CD1c-positive myeloid dendritic cell (primary cell): ENCODE measurements at regions not wholly inside any gene's neighbourhood (a gene's known extent, or its start where the extent isn't known, plus 50 kb on each side); places are given as distances from the start of the nearest gene placed in this dataset.
"Not testable (repeated sequence)": the region's sequence is repeated elsewhere in the genome, so short reads cannot be mapped to it uniquely, and the experiment has no call there.

Experiments used
- DNase-seq: peaks from one replicate; pipeline ENCODE4 v3.0.0-alpha.2; 2016; ENCODE audit errors: extremely low spot score

GRCh38 chr7:20520530-20520929, 94.9 kb upstream of the ABCB5 start:
- no peak for DNase-seq

- no peak for DNase-seq
These were observed 94.2 kb upstream of the ABCB5 start for GRCh38 chr7:20521243-20521642.

- DNase-seq = no peak
These were observed 86.2 kb upstream of the ABCB5 start for GRCh38 chr7:20529260-20529659.

- no peak for DNase-seq
These were observed 82.6 kb upstream of the ABCB5 start for GRCh38 chr7:20532890-20533289.

GRCh38 chr7:20534543-20534942, 80.9 kb upstream of the ABCB5 start:
- no peak for DNase-seq

GRCh38 chr7:20535541-20535940, 79.9 kb upstream of the ABCB5 start:
- DNase-seq = no peak

- no peak for DNase-seq
These were observed 76.3 kb upstream of the ABCB5 start for GRCh38 chr7:20539201-20539600.

- no peak for DNase-seq
These were observed 73.7 kb upstream of the ABCB5 start for GRCh38 chr7:20541608-20542349.

GRCh38 chr7:20542594-20542993, 72.9 kb upstream of the ABCB5 start:
- no peak for DNase-seq

GRCh38 chr7:20543500-20543899, 72.0 kb upstream of the ABCB5 start:
- no peak for DNase-seq

GRCh38 chr7:20545016-20545415, 70.5 kb upstream of the ABCB5 start:
- no peak for DNase-seq

- DNase-seq = not testable (repeated sequence)
These were observed 68.5 kb upstream of the ABCB5 start for GRCh38 chr7:20546958-20547357.

GRCh38 chr7:20554072-20554471, 61.4 kb upstream of the ABCB5 start:
- no peak for DNase-seq

- no peak for DNase-seq
These were observed 59.4 kb upstream of the ABCB5 start for GRCh38 chr7:20556091-20556490.

GRCh38 chr7:20557116-20557515, 58.4 kb upstream of the ABCB5 start:
- DNase-seq = no peak

GRCh38 chr7:20558963-20559716, 56.3 kb upstream of the ABCB5 start:
- DNase-seq = no peak

GRCh38 chr7:20559883-20560282, 55.6 kb upstream of the ABCB5 start:
- no peak for DNase-seq

- no peak for DNase-seq
These were observed 54.9 kb upstream of the ABCB5 start for GRCh38 chr7:20560325-20561180.

GRCh38 chr7:20561466-20561865, 54.0 kb upstream of the ABCB5 start:
- no peak for DNase-seq

- no peak for DNase-seq
These were observed 53.6 kb upstream of the ABCB5 start for GRCh38 chr7:20561908-20562307.

GRCh38 chr7:20562461-20562860, 53.0 kb upstream of the ABCB5 start:
- DNase-seq = no peak
